PC-3 (cell line): ENCODE measurements at regions not wholly inside any gene's neighbourhood (a gene's known extent, or its start where the extent isn't known, plus 50 kb on each side); places are given as distances from the start of the nearest gene placed in this dataset.
A peak's percentile ranks its signal among the peaks of the same experiment; 100 is the strongest.

Experiments used
- ATAC-seq: fragments of 200-7000 bp; cut with Tn5 transposase; 2 replicates; pipeline ENCODE4 v1.9.1; 2020; ENCODE audit warnings: mild to moderate bottlenecking, moderate library complexity
- BruUV-seq: library from RNA; stranded (reverse); fragments of 400-500 nt; replicated peaks from 2 replicates; lab custom pipeline; 2021; lab: Mats Ljungman, UMichigan
- CTCF ChIA-PET: fragments of 300-600 bp; sonication (Branson Sonifier 250); formaldehyde crosslinking; loops from one replicate; lab custom pipeline; 2022; ENCODE audit warnings: antibody characterized with exemption; lab: Charles Lee
- POLR2A ChIA-PET: fragments of 300-600 bp; sonication (Branson Sonifier 250); formaldehyde crosslinking; loops from one replicate; lab custom pipeline; 2022; ENCODE audit warnings: antibody characterized with exemption; ENCODE audit not compliant: unreplicated experiment; lab: Charles Lee
- DNase-seq: peaks from one replicate; pipeline ENCODE4 v3.0.0-alpha.2; 2015
- H2AFZ ChIP-seq: fragments of 300-600 bp; sonication (generic); 2 replicates; pipeline ENCODE4 v1.6.0; 2016; ENCODE audit warnings: antibody characterized with exemption, low read length
- H3F3A ChIP-seq: fragments of 300-600 bp; sonication (generic); one replicate; pipeline ENCODE4 v1.6.0; 2017; ENCODE audit warnings: antibody characterized with exemption, low read length, control low read depth, mild to moderate bottlenecking; ENCODE audit not compliant: unreplicated experiment
- H3K27ac ChIP-seq: fragments of 300-600 bp; sonication (generic); 2 replicates; pipeline ENCODE4 v1.5.1; 2016; ENCODE audit warnings: mild to moderate bottlenecking, low read length
- H3K27me3 ChIP-seq: fragments of 300-600 bp; sonication (generic); 2 replicates; pipeline ENCODE4 v1.6.1; 2016; ENCODE audit warnings: low read length, mixed read lengths
- H3K36me3 ChIP-seq: fragments of 300-600 bp; sonication (generic); 2 replicates; pipeline ENCODE4 v1.6.1; 2016; ENCODE audit warnings: low read depth, mixed run types, low read length, mixed read lengths
- H3K4me1 ChIP-seq: fragments of 300-600 bp; sonication (generic); 2 replicates; pipeline ENCODE4 v1.5.1; 2016; ENCODE audit warnings: low read length; ENCODE audit not compliant: insufficient read depth
- H3K4me2 ChIP-seq: fragments of 300-600 bp; sonication (generic); 2 replicates; pipeline ENCODE4 v1.6.0; 2016; ENCODE audit warnings: low read length
- H3K4me3 ChIP-seq: fragments of 300-600 bp; sonication (generic); 2 replicates; pipeline ENCODE4 v1.5.1; 2016; ENCODE audit warnings: mild to moderate bottlenecking, low read length, mixed read lengths
- H3K79me2 ChIP-seq: fragments of 300-600 bp; sonication (generic); 2 replicates; pipeline ENCODE4 v1.6.1; 2017; ENCODE audit warnings: low read length, mixed read lengths
- H3K9ac ChIP-seq: fragments of 300-600 bp; sonication (generic); 2 replicates; pipeline ENCODE4 v1.6.0; 2016; ENCODE audit warnings: mild to moderate bottlenecking, low read length
- H3K9me2 ChIP-seq: fragments of 300-600 bp; sonication (generic); replicated peaks from 2 replicates; pipeline ENCODE4 v1.6.1; 2016; ENCODE audit warnings: mixed run types, low read length, mixed read lengths
- H3K9me3 ChIP-seq: fragments of 300-600 bp; sonication (generic); 2 replicates; pipeline ENCODE4 v1.6.1; 2016; ENCODE audit warnings: low read length, mixed read lengths
- H4K20me1 ChIP-seq: fragments of 300-600 bp; sonication (generic); 2 replicates; pipeline ENCODE4 v1.6.1; 2016; ENCODE audit warnings: low read length, mixed read lengths
- CTCF ChIP-seq: fragments of 300-600 bp; sonication (generic); conservative IDR thresholded peaks from 2 replicates; pipeline ENCODE4 v1.5.1; 2017; ENCODE audit warnings: antibody characterized with exemption, low read depth, mild to moderate bottlenecking, low read length
- EZH2 ChIP-seq: fragments of 300-600 bp; sonication (generic); IDR thresholded peaks from one replicate; pipeline ENCODE4 v1.6.1; 2017; ENCODE audit warnings: antibody characterized with exemption, mild to moderate bottlenecking, low read length; ENCODE audit not compliant: unreplicated experiment
- EZH2phosphoT487 ChIP-seq: fragments of 300-600 bp; sonication (generic); IDR thresholded peaks from 2 replicates; pipeline ENCODE4 v1.6.1; 2018; ENCODE audit warnings: mild to moderate bottlenecking, antibody characterized with exemption, low read length, borderline replicate concordance
- intact Hi-C: fragments of 100-400 bp; cut with micrococcal nuclease; formaldehyde crosslinking; loops from 2 replicates; pipeline ENCODE4 v1.9.0; 2023

- no peak overlapping the region for H3K4me3 ChIP-seq
- peaks cover 1% of the 10 kb centered on the region for H3K4me1 ChIP-seq
- no peaks in the 10 kb centered on the region for H3K79me2 ChIP-seq
- TF ChIP-seq EZH2phosphoT487, result no peak
- no peak for TF ChIP-seq CTCF
- no peak for TF ChIP-seq EZH2
- H3K36me3 ChIP-seq, result no peaks in the 10 kb centered on the region
- H2AFZ ChIP-seq, result no peak overlapping the region
- ChIA-PET CTCF (no interaction called here), POLR2A (no interaction called here)
- no peak for DNase-seq
- H3K9me2 ChIP-seq, result no peaks in the 10 kb centered on the region
- no peak overlapping the region for H3K4me2 ChIP-seq
- BruUV-seq, result no TSS peak
- no peaks in the 10 kb centered on the region for H4K20me1 ChIP-seq
- H3K9ac ChIP-seq, result no peak overlapping the region
- no peak overlapping the region for H3K27ac ChIP-seq
- peaks cover under 1% of the 10 kb centered on the region for H3F3A ChIP-seq
- no peak for ATAC-seq
- intact Hi-C loops, result no loop called here
- H3K27me3 ChIP-seq, result no peaks in the 10 kb centered on the region
- H3K9me3 ChIP-seq, result no peaks in the 10 kb centered on the region
These were observed 55.9 kb downstream of the BAMBI start for GRCh38 chr10:28733245-28733644.

GRCh38 chr10:28733647-28734046 is 56.3 kb downstream of the BAMBI start:
- Histone ChIP-seq H3F3A (no peaks in the 10 kb centered on the region), H3K9ac (no peak overlapping the region), H3K4me1 (no peaks in the 10 kb centered on the region), H3K4me3 (no peak overlapping the region), H3K79me2 (no peaks in the 10 kb centered on the region), H3K27ac (no peak overlapping the region), H3K36me3 (no peaks in the 10 kb centered on the region), H3K9me3 (no peaks in the 10 kb centered on the region), H2AFZ (no peak overlapping the region), H3K9me2 (no peaks in the 10 kb centered on the region), H3K4me2 (no peak overlapping the region), H3K27me3 (no peaks in the 10 kb centered on the region), H4K20me1 (no peaks in the 10 kb centered on the region)
- TF ChIP-seq EZH2phosphoT487 (no peak), EZH2 (no peak), CTCF (no peak)
- CTCF ChIA-PET, result no interaction called here
- BruUV-seq, result no TSS peak
- DNase-seq (no peak), ATAC-seq (no peak)
- intact Hi-C loops, result loop anchor here (2.0 kb wide), 1 partner anchor 53 kb away; no protein-coding TSS in a partner anchor
- POLR2A ChIA-PET, result no interaction called here

DNA sequence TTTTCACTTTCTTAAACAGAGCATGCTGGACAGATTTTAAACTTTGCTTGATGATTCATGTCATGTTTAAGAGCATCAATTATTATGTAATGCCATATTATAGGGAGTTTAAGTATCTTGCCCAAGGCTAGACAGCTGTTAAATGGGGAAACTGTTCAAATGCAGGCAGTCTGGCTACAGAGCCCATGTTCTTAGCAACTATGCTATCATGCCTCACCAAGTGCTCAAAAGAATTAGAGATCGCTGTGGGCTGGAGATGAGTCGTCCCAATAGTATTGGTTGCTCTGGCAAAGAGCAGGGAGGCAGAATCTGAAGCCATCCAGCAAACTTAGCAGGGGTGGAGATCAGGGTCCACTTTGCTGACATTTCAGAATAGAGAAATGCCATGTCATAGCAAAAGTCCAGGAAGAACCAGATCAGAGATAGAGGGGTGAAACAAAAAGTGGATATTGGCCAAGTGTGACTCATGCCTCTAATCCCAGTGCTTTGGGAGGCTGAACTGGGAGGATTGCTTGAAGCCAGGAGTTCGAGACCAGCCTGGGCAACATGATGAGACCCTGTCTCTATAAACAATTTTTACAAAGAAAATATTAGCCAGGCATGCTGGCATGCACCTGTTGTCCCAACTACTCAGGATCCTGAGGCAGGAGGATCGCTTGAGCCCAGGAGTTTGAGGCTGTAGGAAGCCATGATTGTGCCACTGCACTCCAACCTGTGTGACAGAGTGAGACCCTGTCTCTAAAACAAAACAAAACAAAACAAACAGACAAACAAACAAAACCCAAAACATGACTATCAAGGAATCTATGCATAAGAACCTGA is 57.8 kb downstream of the BAMBI start:
- no TSS peak for BruUV-seq
- intact Hi-C loops, result loop anchor here (2.0 kb wide), 1 partner anchor 54 kb away; no protein-coding TSS in a partner anchor
- POLR2A ChIA-PET, result interaction anchor here (0.6 kb wide), 1 partner anchor 26 kb away, joined by 3 read pairs; no protein-coding TSS in a partner anchor
- Histone ChIP-seq H3K27me3 (no peaks in the 10 kb centered on the region), H3K9ac (no peak overlapping the region), H2AFZ (no peak overlapping the region), H3K79me2 (no peaks in the 10 kb centered on the region), H3K4me3 (no peak overlapping the region), H3K4me2 (no peak overlapping the region), H3K36me3 (no peaks in the 10 kb centered on the region), H3K9me3 (no peaks in the 10 kb centered on the region), H3K9me2 (no peaks in the 10 kb centered on the region), H3K4me1 (no peaks in the 10 kb centered on the region), H4K20me1 (no peaks in the 10 kb centered on the region), H3F3A (no peaks in the 10 kb centered on the region), H3K27ac (peak overlapping the region; percentile 49)
- ATAC-seq (peak; percentile 98), DNase-seq (peak; percentile 96)
- CTCF ChIA-PET, result no interaction called here
- TF ChIP-seq EZH2phosphoT487 (no peak), EZH2 (no peak), CTCF (no peak)
